Immature natural killer cell (primary cell): ENCODE measurements at regions not wholly inside any gene's neighbourhood (a gene's known extent, or its start where the extent isn't known, plus 50 kb on each side); places are given as distances from the start of the nearest gene placed in this dataset.

ENCODE experiments used
- DNase-seq, 3 donors: peaks; one replicate each; pipeline ENCODE4 v3.0.0; 2022; ENCODE audit warnings: mixed read lengths in 1 of 3
- H3K27ac Mint-ChIP-seq, 6 donors: one replicate each; pipeline ENCODE4 v1.8.0; 2020; ENCODE audit warnings: mixed read lengths in 6 of 6, mild to moderate bottlenecking in 5 of 6, inconsistent platforms in 4 of 6, moderate library complexity in 3 of 6
- H3K27me3 Mint-ChIP-seq, 3 donors: one replicate each; pipeline ENCODE4 v1.8.0; 2020 to 2021; ENCODE audit warnings: low read depth in 3 of 3, mild to moderate bottlenecking in 3 of 3, mixed read lengths in 3 of 3, moderate library complexity in 3 of 3, inconsistent platforms in 1 of 3
- H3K36me3 Mint-ChIP-seq, 3 donors: one replicate each; pipeline ENCODE4 v1.8.0; 2020; ENCODE audit warnings: mixed read lengths in 3 of 3, inconsistent platforms in 2 of 3, mild to moderate bottlenecking in 2 of 3
- H3K4me1 Mint-ChIP-seq, 2 donors: one replicate each; pipeline ENCODE4 v1.8.0; 2020; ENCODE audit warnings: inconsistent platforms in 2 of 2, mild to moderate bottlenecking in 2 of 2, mixed read lengths in 2 of 2, moderate library complexity in 1 of 2
- H3K4me3 Mint-ChIP-seq, 5 donors: one replicate each; pipeline ENCODE4 v1.8.0; 2020; ENCODE audit warnings: mild to moderate bottlenecking in 5 of 5, mixed read lengths in 5 of 5, inconsistent platforms in 3 of 5, moderate library complexity in 3 of 5
- H3K9me3 Mint-ChIP-seq, 6 donors: one replicate each; pipeline ENCODE4 v1.8.0; 2020; ENCODE audit warnings: mild to moderate bottlenecking in 6 of 6, mixed read lengths in 6 of 6, inconsistent platforms in 4 of 6, moderate library complexity in 3 of 6

- peaks cover 5% of the 10 kb centered on the region in 2 donors for H3K4me1 Mint-ChIP-seq
- no peak overlapping the region for H3K4me3 Mint-ChIP-seq
- no peaks in the 10 kb centered on the region for H3K9me3 Mint-ChIP-seq
- no peak overlapping the region for H3K27ac Mint-ChIP-seq
- H3K36me3 Mint-ChIP-seq = no peaks in the 10 kb centered on the region
- peaks cover 0 to 2% (median under 1%) of the 10 kb centered on the region in 3 donors for H3K27me3 Mint-ChIP-seq
- no peak for DNase-seq
Measured at GRCh38 chr9:135365013-135365768, 114.4 kb upstream of the PPP1R26 start.

GRCh38 chr9:135366104-135366503, 113.5 kb upstream of the PPP1R26 start:
- Mint-ChIP-seq H3K4me1 (no peaks in the 10 kb centered on the region), H3K27ac (no peak overlapping the region), H3K27me3 (peaks cover 0 to 2% (median 1%) of the 10 kb centered on the region in 3 donors), H3K36me3 (no peaks in the 10 kb centered on the region), H3K9me3 (no peaks in the 10 kb centered on the region), H3K4me3 (no peak overlapping the region)
- DNase-seq = no peak

GRCh38 chr9:135369412-135369990, 110.1 kb upstream of the PPP1R26 start:
- Mint-ChIP-seq H3K27me3 (peaks cover 0 to 4% (median 2%) of the 10 kb centered on the region in 3 donors), H3K36me3 (no peaks in the 10 kb centered on the region), H3K27ac (no peak overlapping the region), H3K9me3 (no peaks in the 10 kb centered on the region), H3K4me1 (no peaks in the 10 kb centered on the region), H3K4me3 (no peak overlapping the region)
- no peak for DNase-seq

GRCh38 chr9:135370411-135371375, 108.9 kb upstream of the PPP1R26 start:
- peaks cover 0 to 4% (median 0%) of the 10 kb centered on the region in 3 donors for H3K27me3 Mint-ChIP-seq
- H3K27ac Mint-ChIP-seq = no peak overlapping the region
- H3K4me3 Mint-ChIP-seq = no peak overlapping the region
- no peaks in the 10 kb centered on the region for H3K4me1 Mint-ChIP-seq
- H3K9me3 Mint-ChIP-seq = no peaks in the 10 kb centered on the region
- DNase-seq = no peak
- no peaks in the 10 kb centered on the region for H3K36me3 Mint-ChIP-seq

GRCh38 chr9:135371535-135371934, 108.0 kb upstream of the PPP1R26 start:
- DNase-seq = no peak
- Mint-ChIP-seq H3K27me3 (peaks cover 0 to 4% (median 0%) of the 10 kb centered on the region in 3 donors), H3K9me3 (no peaks in the 10 kb centered on the region), H3K4me1 (no peaks in the 10 kb centered on the region), H3K36me3 (no peaks in the 10 kb centered on the region), H3K27ac (no peak overlapping the region), H3K4me3 (no peak overlapping the region)

GRCh38 chr9:135372036-135372435, 107.5 kb upstream of the PPP1R26 start:
- DNase-seq = no peak
- H3K27me3 Mint-ChIP-seq = peaks cover 0 to 4% (median 0%) of the 10 kb centered on the region in 3 donors
- no peaks in the 10 kb centered on the region for H3K36me3 Mint-ChIP-seq
- no peaks in the 10 kb centered on the region for H3K9me3 Mint-ChIP-seq
- no peak overlapping the region for H3K4me3 Mint-ChIP-seq
- H3K4me1 Mint-ChIP-seq = no peaks in the 10 kb centered on the region
- no peak overlapping the region for H3K27ac Mint-ChIP-seq

GRCh38 chr9:135372501-135373008, 107.0 kb upstream of the PPP1R26 start:
- Mint-ChIP-seq H3K27ac (no peak overlapping the region), H3K4me1 (no peaks in the 10 kb centered on the region), H3K27me3 (peaks cover 0 to 4% (median 0%) of the 10 kb centered on the region in 3 donors), H3K36me3 (no peaks in the 10 kb centered on the region), H3K4me3 (no peak overlapping the region), H3K9me3 (no peaks in the 10 kb centered on the region)
- DNase-seq = no peak

GRCh38 chr9:135373151-135373685, 106.4 kb upstream of the PPP1R26 start:
- Mint-ChIP-seq H3K4me1 (no peaks in the 10 kb centered on the region), H3K27me3 (peaks cover 0 to 4% (median 0%) of the 10 kb centered on the region in 3 donors), H3K27ac (no peak overlapping the region), H3K36me3 (no peaks in the 10 kb centered on the region), H3K4me3 (no peak overlapping the region), H3K9me3 (no peaks in the 10 kb centered on the region)
- no peak for DNase-seq

- no peaks in the 10 kb centered on the region for H3K9me3 Mint-ChIP-seq
- no peak for DNase-seq
- no peaks in the 10 kb centered on the region for H3K4me1 Mint-ChIP-seq
- no peak overlapping the region for H3K27ac Mint-ChIP-seq
- H3K4me3 Mint-ChIP-seq = no peak overlapping the region
- H3K27me3 Mint-ChIP-seq = peaks cover 0 to 4% (median 0%) of the 10 kb centered on the region in 3 donors
- no peaks in the 10 kb centered on the region for H3K36me3 Mint-ChIP-seq
Measured at GRCh38 chr9:135373820-135374219, 105.8 kb upstream of the PPP1R26 start.

- H3K9me3 Mint-ChIP-seq = no peaks in the 10 kb centered on the region
- DNase-seq = no peak
- H3K27ac Mint-ChIP-seq = no peak overlapping the region
- H3K36me3 Mint-ChIP-seq = no peaks in the 10 kb centered on the region
- no peak overlapping the region for H3K4me3 Mint-ChIP-seq
- peaks cover 0 to 4% (median 0%) of the 10 kb centered on the region in 3 donors for H3K27me3 Mint-ChIP-seq
- H3K4me1 Mint-ChIP-seq = no peaks in the 10 kb centered on the region
Measured at GRCh38 chr9:135374591-135374990, 105.0 kb upstream of the PPP1R26 start.

GRCh38 chr9:135375001-135375400, 104.6 kb upstream of the PPP1R26 start:
- H3K9me3 Mint-ChIP-seq = no peaks in the 10 kb centered on the region
- no peaks in the 10 kb centered on the region for H3K36me3 Mint-ChIP-seq
- H3K4me1 Mint-ChIP-seq = no peaks in the 10 kb centered on the region
- no peak overlapping the region for H3K4me3 Mint-ChIP-seq
- peaks cover 0 to 4% (median 0%) of the 10 kb centered on the region in 3 donors for H3K27me3 Mint-ChIP-seq
- H3K27ac Mint-ChIP-seq = no peak overlapping the region
- no peak for DNase-seq

- no peak for DNase-seq
- Mint-ChIP-seq H3K36me3 (no peaks in the 10 kb centered on the region), H3K27me3 (peaks cover 0 to 3% (median 0%) of the 10 kb centered on the region in 3 donors), H3K9me3 (no peaks in the 10 kb centered on the region), H3K4me3 (no peak overlapping the region), H3K4me1 (no peaks in the 10 kb centered on the region), H3K27ac (no peak overlapping the region)
Measured at GRCh38 chr9:135376511-135377265, 102.9 kb upstream of the PPP1R26 start.

- DNase-seq = no peak
- Mint-ChIP-seq H3K36me3 (no peaks in the 10 kb centered on the region), H3K4me3 (no peak overlapping the region), H3K4me1 (no peaks in the 10 kb centered on the region), H3K27ac (no peak overlapping the region), H3K9me3 (no peaks in the 10 kb centered on the region), H3K27me3 (peaks cover 0 to 3% (median 1%) of the 10 kb centered on the region in 3 donors)
Measured at GRCh38 chr9:135377431-135377830, 102.2 kb upstream of the PPP1R26 start.
